ENCODE measurements at regions not wholly inside any gene's neighbourhood (a gene's known extent, or its start where the extent isn't known, plus 50 kb on each side); places are given as distances from the start of the nearest gene placed in this dataset.

DNA sequence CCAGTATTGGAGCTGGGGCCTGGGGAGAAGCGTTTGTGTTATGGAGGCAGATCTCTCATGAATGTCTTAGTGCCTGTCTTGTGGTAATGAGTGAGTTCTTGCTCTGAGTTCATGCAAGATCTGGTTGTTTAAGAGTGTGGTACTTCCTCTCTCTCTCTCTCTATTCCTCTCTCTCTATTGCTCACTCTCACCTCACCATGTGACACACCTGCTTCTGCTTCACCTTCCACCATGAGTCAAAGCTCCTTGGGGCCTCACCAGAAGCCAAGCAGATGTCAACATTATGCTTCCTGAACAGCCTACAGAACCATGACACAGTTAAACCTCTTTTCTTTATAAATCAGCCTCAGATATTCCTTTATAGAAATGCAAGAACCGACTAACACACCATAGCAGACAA lies 242.7 kb upstream of the ADRA1B start:
- Histone ChIP-seq H3K4me2 (ENCODE audit: control insufficient read depth, insufficient read depth) (no peak overlapping the region), H3K9me3 (replicated peaks; ENCODE audit: control insufficient read depth, insufficient read depth, low read length) (no peaks in the 10 kb centered on the region; the same call in 2 of the 3 replicates), H3K4me3 (no peak overlapping the region), H4K20me1 (ENCODE audit: control insufficient read depth, insufficient read depth) (no peaks in the 10 kb centered on the region), H3K27me3 (replicated peaks in 1 of 2; ENCODE audit: control insufficient read depth in 2 of 2, insufficient read depth in 2 of 2, low read length in 1 of 2) (no peaks in the 10 kb centered on the region; a peak in 1 of 4 replicates), H3K79me2 (ENCODE audit: control insufficient read depth, insufficient read depth, low read length) (no peaks in the 10 kb centered on the region), H2AFZ (ENCODE audit: control insufficient read depth, low read depth, low read length) (no peak overlapping the region), H3K9ac (ENCODE audit: control insufficient read depth, insufficient read depth, low read length) (no peak overlapping the region), H3K36me3 (ENCODE audit: control insufficient read depth in 2 of 2, insufficient read depth in 2 of 2, low read length in 1 of 2) (no peaks in the 10 kb centered on the region), H3K27ac (ENCODE audit: control insufficient read depth, insufficient read depth) (no peak overlapping the region), H3K4me1 (ENCODE audit: control insufficient read depth, insufficient read depth, low read length) (no peaks in the 10 kb centered on the region)
- ATAC-seq (no peak), FAIRE-seq (no peak), DNase-seq (ENCODE audit: low read depth, low spot score) (no peak)
- SMC1A ChIA-PET (ENCODE audit: uncharacterized antibody, unreplicated experiment) = no interaction called here
- RAD21 ChIA-PET (ENCODE audit: unreplicated experiment) = no interaction called here
- no TSS peak for BruUV-seq (replicated peaks)
- TF ChIP-seq SMARCA5 (IDR thresholded peaks at IDR 0.05) (no peak), BCL11A (IDR thresholded peaks at IDR 0.05; ENCODE audit: low read depth, low read length) (no peak), CHD1 (IDR thresholded peaks at IDR 0.05; ENCODE audit: low read depth, low read length) (no peak), TAF1 (IDR thresholded peaks at IDR 0.05; ENCODE audit: borderline replicate concordance, low read depth, low read length) (no peak), SMAD5 (IDR thresholded peaks at IDR 0.05; ENCODE audit: low read depth) (no peak), MXI1 (IDR thresholded peaks at IDR 0.05; ENCODE audit: low read depth, low read length) (no peak), BRCA1 (IDR thresholded peaks at IDR 0.05; ENCODE audit: low read depth, low read length) (no peak), TCF12 (IDR thresholded peaks at IDR 0.05; ENCODE audit: low read depth, low read length) (no peak), EGR1 (IDR thresholded peaks at IDR 0.05; ENCODE audit: borderline replicate concordance in 1 of 2, low read depth in 2 of 2, low read length in 2 of 2) (no peak), CBX3 (IDR thresholded peaks at IDR 0.05; ENCODE audit: borderline replicate concordance, low read depth) (no peak), KLF5 (IDR thresholded peaks at IDR 0.05; ENCODE audit: partially characterized antibody) (no peak), EP300 (IDR thresholded peaks at IDR 0.05; ENCODE audit: borderline replicate concordance in 1 of 2, control insufficient read depth in 1 of 2, low read depth in 2 of 2, low read length in 2 of 2) (no peak)
- TF ChIP-seq, protein P1, sequence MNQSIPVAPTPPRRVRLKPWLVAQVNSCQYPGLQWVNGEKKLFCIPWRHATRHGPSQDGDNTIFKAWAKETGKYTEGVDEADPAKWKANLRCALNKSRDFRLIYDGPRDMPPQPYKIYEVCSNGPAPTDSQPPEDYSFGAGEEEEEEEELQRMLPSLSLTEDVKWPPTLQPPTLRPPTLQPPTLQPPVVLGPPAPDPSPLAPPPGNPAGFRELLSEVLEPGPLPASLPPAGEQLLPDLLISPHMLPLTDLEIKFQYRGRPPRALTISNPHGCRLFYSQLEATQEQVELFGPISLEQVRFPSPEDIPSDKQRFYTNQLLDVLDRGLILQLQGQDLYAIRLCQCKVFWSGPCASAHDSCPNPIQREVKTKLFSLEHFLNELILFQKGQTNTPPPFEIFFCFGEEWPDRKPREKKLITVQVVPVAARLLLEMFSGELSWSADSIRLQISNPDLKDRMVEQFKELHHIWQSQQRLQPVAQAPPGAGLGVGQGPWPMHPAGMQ (IDR thresholded peaks at IDR 0.05; ENCODE audit: borderline replicate concordance) = no peak
- WGBS (ENCODE audit: insufficient coverage, insufficient replicate concordance, low lambda C conversion rate, missing lambda C conversion rate) = 6% methylated on average over 2 of the region's 2 CpGs
- CTCF ChIA-PET = no interaction called here
- intact Hi-C loops (cut with micrococcal nuclease; ENCODE audit: unreplicated experiment) (no loop called here), in situ Hi-C loops (cut with MboI) (no loop called here)
- POLR2A ChIA-PET = no interaction called here

Data from GM12878 (cell line).